ENCODE measurements at regions not wholly inside any gene's neighbourhood (a gene's known extent, or its start where the extent isn't known, plus 50 kb on each side); places are given as distances from the start of the nearest gene placed in this dataset.

- Mint-ChIP-seq H3K4me3 (no peak overlapping the region), H3K27me3 (ENCODE audit: insufficient read depth, low read depth) (peaks cover 3% of the 10 kb centered on the region)
These were observed 622.8 kb upstream of the EPHA7 start for GRCh38 chr6:94041945-94042709.

GRCh38 chr6:94036024-94036423 is 616.7 kb upstream of the EPHA7 start:
- H2AFZ ChIP-seq (replicated peaks): no peak overlapping the region
- TF ChIP-seq CTCF (IDR thresholded peaks at IDR 0.05) (no peak), EZH2phosphoT487 (IDR thresholded peaks at IDR 0.05) (no peak), EZH2 (IDR thresholded peaks at IDR 0.05) (no peak)
- no peak for DNase-seq (ENCODE audit: low spot score)
- H3K4me2 ChIP-seq: no peak overlapping the region
- H3K79me2 ChIP-seq (ENCODE audit: low read depth): no peaks in the 10 kb centered on the region
- H3K4me3 Mint-ChIP-seq: no peak overlapping the region
- peaks cover 2% of the 10 kb centered on the region for H3K27me3 Mint-ChIP-seq (ENCODE audit: insufficient read depth, low read depth)
- no peaks in the 10 kb centered on the region for H3K4me1 ChIP-seq
- peaks cover 44% of the 10 kb centered on the region for H3K9me3 Mint-ChIP-seq
- H3K36me3 Mint-ChIP-seq: peaks cover 20% of the 10 kb centered on the region
- no peaks in the 10 kb centered on the region for H4K20me1 ChIP-seq (ENCODE audit: low read depth)
- no peaks in the 10 kb centered on the region for H3K27me3 ChIP-seq
- H3K27ac ChIP-seq: no peak overlapping the region
- no peak overlapping the region for H3K4me3 ChIP-seq
- H3K9me3 ChIP-seq (ENCODE audit: low read depth): peaks cover 20% of the 10 kb centered on the region
- no peak overlapping the region for H3K27ac Mint-ChIP-seq
- H3K36me3 ChIP-seq: peaks cover 8% of the 10 kb centered on the region
- no peaks in the 10 kb centered on the region for H3K4me1 Mint-ChIP-seq
- H3K9ac ChIP-seq: no peak overlapping the region
- H3F3A ChIP-seq (ENCODE audit: low read depth): no peaks in the 10 kb centered on the region

More at GRCh38 chr6:94041945-94042709, 622.8 kb upstream of the EPHA7 start:
- Mint-ChIP-seq H3K27ac (peak overlapping the region; percentile 19), H3K36me3 (peaks cover 11% of the 10 kb centered on the region), H3K4me1 (peaks cover 42% of the 10 kb centered on the region), H3K9me3 (peaks cover 26% of the 10 kb centered on the region)
- DNase-seq (ENCODE audit: low spot score): peak; percentile 5
- no peak for TF ChIP-seq EZH2phosphoT487 (IDR thresholded peaks at IDR 0.05)
- Histone ChIP-seq H3K9me3 (ENCODE audit: low read depth) (no peaks in the 10 kb centered on the region), H3K9ac (no peak overlapping the region), H3K4me3 (no peak overlapping the region), H3K27me3 (no peaks in the 10 kb centered on the region), H3K36me3 (peaks cover 5% of the 10 kb centered on the region), H3K4me1 (peaks cover 43% of the 10 kb centered on the region), H3K79me2 (ENCODE audit: low read depth) (no peaks in the 10 kb centered on the region), H2AFZ (replicated peaks) (no peak overlapping the region), H4K20me1 (ENCODE audit: low read depth) (no peaks in the 10 kb centered on the region), H3K4me2 (no peak overlapping the region), H3F3A (ENCODE audit: low read depth) (peaks cover 28% of the 10 kb centered on the region), H3K27ac (peak overlapping the region; percentile 73)

GRCh38 chr6:94027374-94027773 is 608.0 kb upstream of the EPHA7 start:
- no peak overlapping the region for H3K9ac ChIP-seq
- Mint-ChIP-seq H3K36me3 (no peaks in the 10 kb centered on the region), H3K4me3 (no peak overlapping the region), H3K9me3 (peaks cover 15% of the 10 kb centered on the region), H3K4me1 (peaks cover 2% of the 10 kb centered on the region), H3K27ac (no peak overlapping the region), H3K27me3 (ENCODE audit: insufficient read depth, low read depth) (peaks cover 3% of the 10 kb centered on the region)
- H3K4me1 ChIP-seq: no peaks in the 10 kb centered on the region
- H3F3A ChIP-seq (ENCODE audit: low read depth): no peaks in the 10 kb centered on the region
- no peaks in the 10 kb centered on the region for H3K9me3 ChIP-seq (ENCODE audit: low read depth)
- H3K27ac ChIP-seq: no peak overlapping the region
- no peaks in the 10 kb centered on the region for H3K36me3 ChIP-seq
- no peaks in the 10 kb centered on the region for H3K27me3 ChIP-seq
- TF ChIP-seq EZH2 (IDR thresholded peaks at IDR 0.05) (no peak), EZH2phosphoT487 (IDR thresholded peaks at IDR 0.05) (no peak), CTCF (IDR thresholded peaks at IDR 0.05) (no peak)
- no peak overlapping the region for H3K4me3 ChIP-seq
- no peak for DNase-seq (ENCODE audit: low spot score)
- no peaks in the 10 kb centered on the region for H4K20me1 ChIP-seq (ENCODE audit: low read depth)
- H3K4me2 ChIP-seq: no peak overlapping the region
- no peaks in the 10 kb centered on the region for H3K79me2 ChIP-seq (ENCODE audit: low read depth)
- no peak overlapping the region for H2AFZ ChIP-seq (replicated peaks)

- H2AFZ ChIP-seq (replicated peaks): no peak overlapping the region
- Mint-ChIP-seq H3K4me3 (no peak overlapping the region), H3K9me3 (peaks cover 17% of the 10 kb centered on the region), H3K27ac (no peak overlapping the region), H3K27me3 (ENCODE audit: insufficient read depth, low read depth) (peaks cover 2% of the 10 kb centered on the region), H3K4me1 (peaks cover 2% of the 10 kb centered on the region), H3K36me3 (no peaks in the 10 kb centered on the region)
- no peaks in the 10 kb centered on the region for H3K4me1 ChIP-seq
- H3K9ac ChIP-seq: no peak overlapping the region
- H3F3A ChIP-seq (ENCODE audit: low read depth): no peaks in the 10 kb centered on the region
- no peak for DNase-seq (ENCODE audit: low spot score)
- H3K27ac ChIP-seq: no peak overlapping the region
- no peaks in the 10 kb centered on the region for H3K9me3 ChIP-seq (ENCODE audit: low read depth)
- H3K36me3 ChIP-seq: no peaks in the 10 kb centered on the region
- no peaks in the 10 kb centered on the region for H3K27me3 ChIP-seq
- TF ChIP-seq CTCF (IDR thresholded peaks at IDR 0.05): no peak
- no peak overlapping the region for H3K4me3 ChIP-seq
- no peak overlapping the region for H3K4me2 ChIP-seq
- H3K79me2 ChIP-seq (ENCODE audit: low read depth): no peaks in the 10 kb centered on the region
- no peaks in the 10 kb centered on the region for H4K20me1 ChIP-seq (ENCODE audit: low read depth)
These were observed 607.2 kb upstream of the EPHA7 start for GRCh38 chr6:94026575-94026974.

Data from neural progenitor cell (in vitro differentiated cells).